Caco-2 (cell line): ENCODE measurements at regions not wholly inside any gene's neighbourhood (a gene's known extent, or its start where the extent isn't known, plus 50 kb on each side); places are given as distances from the start of the nearest gene placed in this dataset.

Source experiments
- BruUV-seq: library from RNA; stranded (reverse); fragments of 400-500 nt; replicated peaks from 2 replicates; lab custom pipeline; 2021; lab: Mats Ljungman, UMichigan
- CTCF ChIA-PET: fragments of 300-600 bp; sonication (Branson Sonifier 250); formaldehyde crosslinking; loops from one replicate; lab custom pipeline; 2022; ENCODE audit warnings: antibody characterized with exemption; lab: Charles Lee
- POLR2A ChIA-PET: fragments of 300-600 bp; sonication (Branson Sonifier 250); formaldehyde crosslinking; loops from one replicate; lab custom pipeline; 2022; ENCODE audit warnings: antibody characterized with exemption; lab: Charles Lee
- DNase-seq, 2 experiments: peaks; one replicate each; pipeline versions ENCODE4 v3.0.0 to v3.0.0-alpha.2; 2020 to 2022
- H3K27me3 ChIP-seq: replicated peaks from 2 replicates; pipeline ENCODE4 v1.6.0; 2011; ENCODE audit warnings: low read length; ENCODE audit not compliant: control insufficient read depth, insufficient read depth
- H3K36me3 ChIP-seq: 2 replicates; pipeline ENCODE4 v1.5.1; 2011; ENCODE audit warnings: low read length; ENCODE audit not compliant: control insufficient read depth, insufficient read depth
- H3K4me1 ChIP-seq: fragments of 250-450 bp; sonication (Bioruptor Pico); 2 replicates; pipeline ENCODE4 v1.5.1; 2020; ENCODE audit warnings: mild to moderate bottlenecking
- H3K4me3 ChIP-seq: 2 replicates; pipeline ENCODE4 v1.5.1; 2011; ENCODE audit warnings: low read depth, mild to moderate bottlenecking, control low read depth, low read length
- H3K9me3 ChIP-seq: fragments of 250-450 bp; sonication (Bioruptor Pico); 2 replicates; pipeline ENCODE4 v1.5.1; 2020; ENCODE audit warnings: mild to moderate bottlenecking, moderate library complexity
- H3K27ac Mint-ChIP-seq: one replicate; pipeline ENCODE4 v1.8.0; 2022; ENCODE audit warnings: mixed read lengths; ENCODE audit not compliant: unreplicated experiment
- H3K27me3 Mint-ChIP-seq: one replicate; pipeline ENCODE4 v1.8.0; 2022; ENCODE audit warnings: mixed read lengths; ENCODE audit not compliant: insufficient read depth, unreplicated experiment
- H3K36me3 Mint-ChIP-seq: one replicate; pipeline ENCODE4 v1.8.0; 2022; ENCODE audit warnings: mild to moderate bottlenecking, mixed read lengths; ENCODE audit not compliant: insufficient read depth, unreplicated experiment
- H3K4me1 Mint-ChIP-seq: one replicate; pipeline ENCODE4 v1.8.0; 2022; ENCODE audit warnings: low read depth, mixed read lengths; ENCODE audit not compliant: unreplicated experiment
- H3K4me3 Mint-ChIP-seq: one replicate; pipeline ENCODE4 v1.8.0; 2022; ENCODE audit warnings: mild to moderate bottlenecking, moderate library complexity, mixed read lengths; ENCODE audit not compliant: unreplicated experiment
- H3K9me3 Mint-ChIP-seq: one replicate; pipeline ENCODE4 v1.8.0; 2022; ENCODE audit warnings: mixed read lengths; ENCODE audit not compliant: unreplicated experiment
- intact Hi-C: fragments of 100-400 bp; cut with micrococcal nuclease; formaldehyde crosslinking; loops from one replicate; pipeline ENCODE4 v1.10.0; 2022; ENCODE audit not compliant: unreplicated experiment
- TF ChIP-seq, protein P1 (sequence below), 2 experiments: fragments of 200-600 bp in 1 of 2; IDR thresholded peaks; 1 replicate in 1 of 2; 2 replicates in 1 of 2; pipeline versions ENCODE4 v1.5.1 to v1.8.0; 2011 to 2022; ENCODE audit warnings: antibody characterized with exemption in 1 of 2, control low read depth in 1 of 2, inconsistent platforms in 1 of 2, low read depth in 1 of 2, low read length in 1 of 2, mild to moderate bottlenecking in 1 of 2, moderate library complexity in 1 of 2; ENCODE audit not compliant: insufficient read depth in 1 of 2, severe bottlenecking in 1 of 2, unreplicated experiment in 1 of 2

DNA sequence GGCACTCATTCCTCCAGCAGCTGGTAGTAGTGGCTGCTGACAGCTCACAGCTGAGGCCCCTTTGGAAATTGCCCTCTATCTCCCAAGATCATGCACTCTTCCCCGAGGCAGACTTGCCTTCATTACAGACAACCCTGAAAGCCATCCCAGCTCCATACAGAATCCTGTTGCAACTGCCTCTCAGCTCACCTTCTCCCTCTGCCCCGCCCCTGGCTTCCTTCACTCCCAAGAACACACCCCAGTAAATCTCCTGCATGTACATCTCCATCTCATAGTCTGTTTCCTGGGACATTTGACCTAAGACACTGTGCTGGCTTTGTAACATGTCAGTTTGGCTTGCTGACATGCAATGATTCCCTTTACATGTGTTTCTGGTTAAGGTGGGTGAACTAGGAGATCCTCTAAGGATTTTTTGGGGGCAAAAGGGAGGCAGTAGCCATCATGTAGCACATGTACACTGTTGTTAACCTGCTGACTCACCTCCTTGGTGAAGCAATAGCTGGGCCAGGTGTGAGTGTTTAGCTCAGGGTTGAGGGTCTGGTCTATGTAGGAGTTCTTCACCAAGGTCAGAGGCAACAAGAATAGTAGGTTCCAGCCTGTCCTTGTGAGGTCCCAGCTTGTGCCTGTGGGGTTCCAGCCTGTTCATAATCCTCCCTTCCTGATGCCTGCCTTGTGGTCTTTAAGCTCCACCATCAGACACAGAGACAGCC lies 179.6 kb downstream of the CSNK2A3 start:
- intact Hi-C loops: no loop called here
- Mint-ChIP-seq H3K4me3 (no peak overlapping the region), H3K36me3 (no peaks in the 10 kb centered on the region), H3K27ac (no peak overlapping the region), H3K9me3 (no peaks in the 10 kb centered on the region), H3K27me3 (peaks cover 7% of the 10 kb centered on the region), H3K4me1 (no peaks in the 10 kb centered on the region)
- no peaks in the 10 kb centered on the region for H3K4me1 ChIP-seq
- no peaks in the 10 kb centered on the region for H3K36me3 ChIP-seq
- peaks cover 1% of the 10 kb centered on the region for H3K27me3 ChIP-seq
- TF ChIP-seq, protein P1, sequence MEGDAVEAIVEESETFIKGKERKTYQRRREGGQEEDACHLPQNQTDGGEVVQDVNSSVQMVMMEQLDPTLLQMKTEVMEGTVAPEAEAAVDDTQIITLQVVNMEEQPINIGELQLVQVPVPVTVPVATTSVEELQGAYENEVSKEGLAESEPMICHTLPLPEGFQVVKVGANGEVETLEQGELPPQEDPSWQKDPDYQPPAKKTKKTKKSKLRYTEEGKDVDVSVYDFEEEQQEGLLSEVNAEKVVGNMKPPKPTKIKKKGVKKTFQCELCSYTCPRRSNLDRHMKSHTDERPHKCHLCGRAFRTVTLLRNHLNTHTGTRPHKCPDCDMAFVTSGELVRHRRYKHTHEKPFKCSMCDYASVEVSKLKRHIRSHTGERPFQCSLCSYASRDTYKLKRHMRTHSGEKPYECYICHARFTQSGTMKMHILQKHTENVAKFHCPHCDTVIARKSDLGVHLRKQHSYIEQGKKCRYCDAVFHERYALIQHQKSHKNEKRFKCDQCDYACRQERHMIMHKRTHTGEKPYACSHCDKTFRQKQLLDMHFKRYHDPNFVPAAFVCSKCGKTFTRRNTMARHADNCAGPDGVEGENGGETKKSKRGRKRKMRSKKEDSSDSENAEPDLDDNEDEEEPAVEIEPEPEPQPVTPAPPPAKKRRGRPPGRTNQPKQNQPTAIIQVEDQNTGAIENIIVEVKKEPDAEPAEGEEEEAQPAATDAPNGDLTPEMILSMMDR (IDR thresholded peaks at IDR 0.05; ENCODE audit: insufficient read depth in 1 of 2, low read depth in 1 of 2, low read length in 1 of 2, severe bottlenecking in 1 of 2, unreplicated experiment in 1 of 2): no peak
- H3K4me3 ChIP-seq: no peak overlapping the region
- no TSS peak for BruUV-seq
- CTCF ChIA-PET: interaction anchor here (1.0 kb wide), 1 partner anchor 145 kb away, joined by 3 read pairs; no protein-coding TSS in a partner anchor
- no peak for DNase-seq
- no peaks in the 10 kb centered on the region for H3K9me3 ChIP-seq
- POLR2A ChIA-PET: no interaction called here

DNA sequence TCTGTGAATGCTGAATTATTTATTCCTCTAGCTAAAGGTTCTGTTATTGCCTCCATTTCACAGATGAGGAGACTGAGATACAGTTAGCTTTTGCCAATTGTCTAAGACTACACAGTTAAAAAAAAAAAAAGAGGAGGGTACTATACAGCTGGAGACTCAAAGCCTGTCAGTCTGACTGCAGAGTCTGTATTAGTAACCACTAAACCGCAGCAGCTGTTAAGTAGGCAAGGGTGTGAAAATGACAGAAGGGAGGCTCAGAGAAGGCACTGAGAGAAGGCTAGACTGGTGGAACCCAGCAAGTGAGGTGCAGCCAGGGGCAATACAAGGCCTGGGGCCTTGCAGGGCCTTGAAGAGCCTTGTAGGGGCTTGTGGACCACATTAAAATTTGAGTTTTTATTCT lies 181.2 kb downstream of the CSNK2A3 start:
- no peaks in the 10 kb centered on the region for H3K9me3 Mint-ChIP-seq
- no peaks in the 10 kb centered on the region for H3K36me3 ChIP-seq
- peaks cover 7% of the 10 kb centered on the region for H3K27me3 Mint-ChIP-seq
- H3K4me3 Mint-ChIP-seq: no peak overlapping the region
- no peaks in the 10 kb centered on the region for H3K4me1 ChIP-seq
- H3K9me3 ChIP-seq: no peaks in the 10 kb centered on the region
- H3K27me3 ChIP-seq: peaks cover 1% of the 10 kb centered on the region
- no peak overlapping the region for H3K4me3 ChIP-seq
- CTCF ChIA-PET: interaction anchor here (1.1 kb wide), 1 partner anchor 14 kb away, joined by 3 read pairs; no protein-coding TSS in a partner anchor
- BruUV-seq: no TSS peak
- H3K4me1 Mint-ChIP-seq: no peaks in the 10 kb centered on the region
- DNase-seq: no peak
- TF ChIP-seq, protein P1 (IDR thresholded peaks at IDR 0.05; ENCODE audit: insufficient read depth in 1 of 2, low read depth in 1 of 2, low read length in 1 of 2, severe bottlenecking in 1 of 2, unreplicated experiment in 1 of 2): no peak
- H3K36me3 Mint-ChIP-seq: no peaks in the 10 kb centered on the region
- POLR2A ChIA-PET: no interaction called here
- intact Hi-C loops: no loop called here
- H3K27ac Mint-ChIP-seq: no peak overlapping the region

DNA sequence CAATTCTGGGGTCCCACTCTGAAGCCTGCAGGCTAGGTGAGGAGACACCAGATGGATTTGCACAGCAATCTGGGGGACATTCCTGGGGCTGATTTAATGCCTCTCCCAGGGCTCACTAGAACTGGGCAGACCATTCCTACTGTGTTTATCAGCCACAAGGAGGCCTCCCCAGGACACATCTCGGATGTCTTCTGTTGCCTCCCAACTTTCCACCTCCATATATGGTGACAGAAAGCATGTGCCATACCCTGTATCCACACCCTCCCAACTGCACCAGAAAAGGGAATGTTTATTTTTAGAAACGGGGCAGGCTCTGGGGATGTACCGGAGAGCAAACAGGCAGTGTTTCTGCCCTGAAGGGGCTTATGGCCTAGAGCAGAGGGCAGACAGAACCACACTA lies 181.8 kb downstream of the CSNK2A3 start:
- no TSS peak for BruUV-seq
- Mint-ChIP-seq H3K27ac (no peak overlapping the region), H3K36me3 (no peaks in the 10 kb centered on the region), H3K4me3 (no peak overlapping the region), H3K4me1 (no peaks in the 10 kb centered on the region), H3K27me3 (peaks cover 7% of the 10 kb centered on the region), H3K9me3 (no peaks in the 10 kb centered on the region)
- DNase-seq: no peak
- ChIA-PET CTCF (interaction anchor here (1.1 kb wide), 1 partner anchor 14 kb away, joined by 3 read pairs; no protein-coding TSS in a partner anchor), POLR2A (no interaction called here)
- TF ChIP-seq, protein P1 (IDR thresholded peaks at IDR 0.05; ENCODE audit: insufficient read depth in 1 of 2, low read depth in 1 of 2, low read length in 1 of 2, severe bottlenecking in 1 of 2, unreplicated experiment in 1 of 2): no peak
- H3K4me1 ChIP-seq: no peaks in the 10 kb centered on the region
- no peaks in the 10 kb centered on the region for H3K36me3 ChIP-seq
- no peak overlapping the region for H3K4me3 ChIP-seq
- H3K27me3 ChIP-seq: peaks cover 1% of the 10 kb centered on the region
- no peaks in the 10 kb centered on the region for H3K9me3 ChIP-seq
- intact Hi-C loops: no loop called here
